ENCODE measurements at regions not wholly inside any gene's neighbourhood (a gene's known extent, or its start where the extent isn't known, plus 50 kb on each side); places are given as distances from the start of the nearest gene placed in this dataset.
A peak's percentile ranks its signal among the peaks of the same experiment; 100 is the strongest.

- DNase-seq (ENCODE audit: low spot score), result no peak
Measured at GRCh38 chr10:118175148-118175547, 128.4 kb upstream of the RAB11FIP2 start.

- no peak for DNase-seq (ENCODE audit: low spot score)
Measured at GRCh38 chr10:118173296-118173695, 126.6 kb upstream of the RAB11FIP2 start.

GRCh38 chr10:118171861-118172260, 125.1 kb upstream of the RAB11FIP2 start:
- DNase-seq (ENCODE audit: low spot score), result no peak

- no peak for DNase-seq (ENCODE audit: low spot score)
Measured at GRCh38 chr10:118167056-118167700, 120.4 kb upstream of the RAB11FIP2 start.

GRCh38 chr10:118163217-118163616, 116.5 kb upstream of the RAB11FIP2 start:
- DNase-seq (ENCODE audit: low spot score), result no peak

GRCh38 chr10:118161461-118162246, 114.9 kb upstream of the RAB11FIP2 start:
- no peak for DNase-seq (ENCODE audit: low spot score)

GRCh38 chr10:118153287-118153686, 106.5 kb upstream of the RAB11FIP2 start:
- no peak for DNase-seq (ENCODE audit: low spot score)

- no peak for DNase-seq (ENCODE audit: low spot score)
Measured at GRCh38 chr10:118151461-118151860, 104.7 kb upstream of the RAB11FIP2 start.

GRCh38 chr10:118148247-118148646, 101.5 kb upstream of the RAB11FIP2 start:
- DNase-seq (ENCODE audit: low spot score), result no peak

GRCh38 chr10:118145256-118145655, 98.5 kb upstream of the RAB11FIP2 start:
- no peak for DNase-seq (ENCODE audit: low spot score)

- no peak for DNase-seq (ENCODE audit: low spot score)
Measured at GRCh38 chr10:118141471-118141870, 94.7 kb upstream of the RAB11FIP2 start.

GRCh38 chr10:118139321-118139720, 92.6 kb upstream of the RAB11FIP2 start:
- no peak for DNase-seq (ENCODE audit: low spot score)

GRCh38 chr10:118128675-118129074, 81.9 kb upstream of the RAB11FIP2 start:
- DNase-seq (ENCODE audit: low spot score), result no peak

GRCh38 chr10:118118716-118119115, 72.0 kb upstream of the RAB11FIP2 start:
- no peak for DNase-seq (ENCODE audit: low spot score)

GRCh38 chr10:118116715-118117449, 70.1 kb upstream of the RAB11FIP2 start:
- no peak for DNase-seq (ENCODE audit: low spot score)

- no peak for DNase-seq (ENCODE audit: low spot score)
Measured at GRCh38 chr10:118116362-118116714, 69.6 kb upstream of the RAB11FIP2 start.

GRCh38 chr10:118115701-118116100, 69.0 kb upstream of the RAB11FIP2 start:
- peak; percentile 4 for DNase-seq (ENCODE audit: low spot score)

- no peak for DNase-seq (ENCODE audit: low spot score)
Measured at GRCh38 chr10:118114992-118115391, 68.3 kb upstream of the RAB11FIP2 start.

- DNase-seq (ENCODE audit: low spot score), result no peak
Measured at GRCh38 chr10:118112543-118113125, 65.9 kb upstream of the RAB11FIP2 start.

GRCh38 chr10:118110750-118111149, 64.0 kb upstream of the RAB11FIP2 start:
- no peak for DNase-seq (ENCODE audit: low spot score)

- no peak for DNase-seq (ENCODE audit: low spot score)
Measured at GRCh38 chr10:118108194-118109026, 61.7 kb upstream of the RAB11FIP2 start.

GRCh38 chr10:118107541-118107940, 60.8 kb upstream of the RAB11FIP2 start:
- no peak for DNase-seq (ENCODE audit: low spot score)
